WTC11 (cell line): ENCODE measurements at regions not wholly inside any gene's neighbourhood (a gene's known extent, or its start where the extent isn't known, plus 50 kb on each side); places are given as distances from the start of the nearest gene placed in this dataset.

Experiments
- ATAC-seq: fragments of 200-7000 bp; cut with Tn5 transposase; 2 replicates; pipeline ENCODE4 v1.10.0; 2021; ENCODE audit warnings: mild to moderate bottlenecking, moderate library complexity
- CTCF ChIA-PET: fragments of 300-600 bp; sonication (Branson Sonifier 250); formaldehyde crosslinking; loops from one replicate; lab custom pipeline; 2021; ENCODE audit warnings: antibody characterized with exemption; lab: Charles Lee
- POLR2A ChIA-PET: fragments of 350-600 bp; sonication (Branson Sonifier 250); formaldehyde crosslinking; loops from one replicate; lab custom pipeline; 2021; ENCODE audit warnings: antibody characterized with exemption; lab: Charles Lee
- DNase-seq: peaks from one replicate; pipeline ENCODE4 v3.0.0; 2021; ENCODE audit warnings: low spot score
- H3K27ac Mint-ChIP-seq: 2 replicates; pipeline ENCODE4 v1.8.0; 2021; ENCODE audit warnings: mixed read lengths
- H3K27me3 Mint-ChIP-seq: 2 replicates; pipeline ENCODE4 v1.8.0; 2021; ENCODE audit warnings: low read depth, mild to moderate bottlenecking, moderate library complexity, mixed read lengths
- H3K36me3 Mint-ChIP-seq: 2 replicates; pipeline ENCODE4 v1.8.0; 2021; ENCODE audit warnings: mixed read lengths
- H3K4me1 Mint-ChIP-seq: 2 replicates; pipeline ENCODE4 v1.8.0; 2022; ENCODE audit warnings: mixed read lengths
- H3K4me3 Mint-ChIP-seq: 2 replicates; pipeline ENCODE4 v1.8.0; 2021; ENCODE audit warnings: mild to moderate bottlenecking, moderate library complexity, mixed read lengths
- H3K9me3 Mint-ChIP-seq: 2 replicates; pipeline ENCODE4 v1.8.0; 2021; ENCODE audit warnings: mixed read lengths
- ETV6 ChIP-seq: sonication (generic); formaldehyde crosslinking; IDR thresholded peaks from 2 replicates; pipeline ENCODE4 v1.8.1; 2022; ENCODE audit warnings: mild to moderate bottlenecking, missing genetic modification reagents
- HMGA2 ChIP-seq: fragments of 250-450 bp; sonication (Bioruptor Pico); IDR thresholded peaks from 2 replicates; pipeline ENCODE4 v1.4.0; 2021; ENCODE audit warnings: mild to moderate bottlenecking, moderate library complexity
- IRF2 ChIP-seq: sonication (generic); formaldehyde crosslinking; IDR thresholded peaks from 2 replicates; pipeline ENCODE4 v1.8.0; 2022; ENCODE audit warnings: low read depth, missing genetic modification reagents, borderline replicate concordance
- OVOL2 ChIP-seq: fragments of 250-450 bp; sonication (Bioruptor Pico); IDR thresholded peaks from 2 replicates; pipeline ENCODE4 v1.9.0; 2021; ENCODE audit warnings: mild to moderate bottlenecking, borderline replicate concordance
- SP1 ChIP-seq: sonication (generic); formaldehyde crosslinking; conservative IDR thresholded peaks from 2 replicates; pipeline ENCODE4 v1.8.1; 2022; ENCODE audit warnings: missing genetic modification reagents
- TCF7 ChIP-seq: sonication (generic); formaldehyde crosslinking; IDR thresholded peaks from 2 replicates; pipeline ENCODE4 v1.8.0; 2022; ENCODE audit warnings: mild to moderate bottlenecking, low read depth, missing genetic modification reagents, moderate library complexity
- ZNF138 ChIP-seq: sonication (generic); formaldehyde crosslinking; conservative IDR thresholded peaks from 2 replicates; pipeline ENCODE4 v1.8.1; 2022; ENCODE audit warnings: mild to moderate bottlenecking, moderate library complexity, missing genetic modification reagents
- ZNF263 ChIP-seq: sonication (generic); formaldehyde crosslinking; IDR thresholded peaks from 2 replicates; pipeline ENCODE4 v1.8.1; 2022; ENCODE audit warnings: low read depth, mild to moderate bottlenecking, moderate library complexity, missing genetic modification reagents
- ZNF423 ChIP-seq: fragments of 250-450 bp; sonication (Bioruptor Pico); IDR thresholded peaks from 2 replicates; pipeline ENCODE4 v2.1.2; 2022; ENCODE audit warnings: mild to moderate bottlenecking, moderate library complexity
- ZNF671 ChIP-seq: fragments of 250-450 bp; sonication (Bioruptor Pico); IDR thresholded peaks from 2 replicates; pipeline ENCODE4 v1.8.0; 2021; ENCODE audit warnings: mild to moderate bottlenecking
- TF ChIP-seq, protein P1 (sequence below): sonication (generic); formaldehyde crosslinking; IDR thresholded peaks from 2 replicates; pipeline ENCODE4 v1.8.1; 2022; ENCODE audit warnings: mild to moderate bottlenecking, missing genetic modification reagents, moderate library complexity, borderline replicate concordance
- TF ChIP-seq, protein P2 (sequence below): fragments of 250-450 bp; sonication (Bioruptor Pico); IDR thresholded peaks from 2 replicates; pipeline ENCODE4 v1.9.0; 2021; ENCODE audit warnings: mild to moderate bottlenecking
- TF ChIP-seq, protein P3 (sequence below): fragments of 250-450 bp; sonication (Bioruptor Pico); IDR thresholded peaks from 2 replicates; pipeline ENCODE4 v2.1.2; 2022; ENCODE audit warnings: mild to moderate bottlenecking, moderate library complexity
- TF ChIP-seq, protein P4 (sequence below): sonication (generic); formaldehyde crosslinking; IDR thresholded peaks from 2 replicates; pipeline ENCODE4 v1.8.1; 2023; ENCODE audit warnings: mild to moderate bottlenecking, missing genetic modification reagents, borderline replicate concordance
- TF ChIP-seq, protein P5 (sequence below): sonication (generic); formaldehyde crosslinking; IDR thresholded peaks from 2 replicates; pipeline ENCODE4 v1.8.1; 2023; ENCODE audit warnings: mild to moderate bottlenecking, moderate library complexity, missing genetic modification reagents
- TF ChIP-seq, protein P6 (sequence below): sonication (generic); formaldehyde crosslinking; IDR thresholded peaks from 2 replicates; pipeline ENCODE4 v1.8.0; 2022; ENCODE audit warnings: mild to moderate bottlenecking, missing genetic modification reagents
- TF ChIP-seq, protein P7 (sequence below): sonication (generic); formaldehyde crosslinking; IDR thresholded peaks from 2 replicates; pipeline ENCODE4 v1.8.0; 2023; ENCODE audit warnings: missing genetic modification reagents
- TF ChIP-seq, protein P8 (sequence below): sonication (generic); formaldehyde crosslinking; IDR thresholded peaks from 2 replicates; pipeline ENCODE4 v1.8.1; 2022; ENCODE audit warnings: missing genetic modification reagents, borderline replicate concordance

DNA sequence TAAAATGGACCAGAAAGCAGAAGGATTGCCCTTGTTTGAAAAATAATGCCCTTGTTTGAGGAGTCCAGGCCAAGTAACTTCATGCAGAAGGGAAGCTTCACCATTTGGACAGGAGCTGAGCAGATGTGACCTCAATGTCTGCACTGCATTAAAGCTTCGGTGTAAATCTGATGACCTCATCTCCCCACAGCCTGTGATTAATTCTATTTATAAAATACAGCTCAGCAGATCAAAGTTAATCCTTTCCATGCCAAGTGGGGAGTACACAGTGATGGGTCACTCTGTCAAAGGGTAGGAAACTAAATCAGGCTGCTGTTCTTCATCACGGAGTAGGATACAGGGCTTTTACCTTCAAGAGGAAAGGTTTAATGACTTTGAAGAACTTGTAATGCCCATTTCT, 533.7 kb downstream of the RPS29 start:
- ATAC-seq (no peak), DNase-seq (no peak)
- Mint-ChIP-seq H3K4me3 (no peak overlapping the region), H3K4me1 (no peaks in the 10 kb centered on the region), H3K9me3 (peaks cover 43% of the 10 kb centered on the region), H3K36me3 (peaks cover 2% of the 10 kb centered on the region; the same call in 1 of the 2 replicates), H3K27ac (no peak overlapping the region), H3K27me3 (no peaks in the 10 kb centered on the region; the same call in 1 of the 2 replicates)
- ChIA-PET POLR2A (no interaction called here), CTCF (no interaction called here)
- TF ChIP-seq IRF2 (no peak), SP1 (CRISPR knock-in tag) (no peak), HMGA2 (CRISPR knock-in tag) (no peak), ZNF138 (no peak), TCF7 (no peak), ZNF671 (CRISPR knock-in tag) (no peak)
- TF ChIP-seq, protein P1, sequence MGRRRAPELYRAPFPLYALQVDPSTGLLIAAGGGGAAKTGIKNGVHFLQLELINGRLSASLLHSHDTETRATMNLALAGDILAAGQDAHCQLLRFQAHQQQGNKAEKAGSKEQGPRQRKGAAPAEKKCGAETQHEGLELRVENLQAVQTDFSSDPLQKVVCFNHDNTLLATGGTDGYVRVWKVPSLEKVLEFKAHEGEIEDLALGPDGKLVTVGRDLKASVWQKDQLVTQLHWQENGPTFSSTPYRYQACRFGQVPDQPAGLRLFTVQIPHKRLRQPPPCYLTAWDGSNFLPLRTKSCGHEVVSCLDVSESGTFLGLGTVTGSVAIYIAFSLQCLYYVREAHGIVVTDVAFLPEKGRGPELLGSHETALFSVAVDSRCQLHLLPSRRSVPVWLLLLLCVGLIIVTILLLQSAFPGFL (CRISPR knock-in tag), result no peak
- TF ChIP-seq, protein P2, sequence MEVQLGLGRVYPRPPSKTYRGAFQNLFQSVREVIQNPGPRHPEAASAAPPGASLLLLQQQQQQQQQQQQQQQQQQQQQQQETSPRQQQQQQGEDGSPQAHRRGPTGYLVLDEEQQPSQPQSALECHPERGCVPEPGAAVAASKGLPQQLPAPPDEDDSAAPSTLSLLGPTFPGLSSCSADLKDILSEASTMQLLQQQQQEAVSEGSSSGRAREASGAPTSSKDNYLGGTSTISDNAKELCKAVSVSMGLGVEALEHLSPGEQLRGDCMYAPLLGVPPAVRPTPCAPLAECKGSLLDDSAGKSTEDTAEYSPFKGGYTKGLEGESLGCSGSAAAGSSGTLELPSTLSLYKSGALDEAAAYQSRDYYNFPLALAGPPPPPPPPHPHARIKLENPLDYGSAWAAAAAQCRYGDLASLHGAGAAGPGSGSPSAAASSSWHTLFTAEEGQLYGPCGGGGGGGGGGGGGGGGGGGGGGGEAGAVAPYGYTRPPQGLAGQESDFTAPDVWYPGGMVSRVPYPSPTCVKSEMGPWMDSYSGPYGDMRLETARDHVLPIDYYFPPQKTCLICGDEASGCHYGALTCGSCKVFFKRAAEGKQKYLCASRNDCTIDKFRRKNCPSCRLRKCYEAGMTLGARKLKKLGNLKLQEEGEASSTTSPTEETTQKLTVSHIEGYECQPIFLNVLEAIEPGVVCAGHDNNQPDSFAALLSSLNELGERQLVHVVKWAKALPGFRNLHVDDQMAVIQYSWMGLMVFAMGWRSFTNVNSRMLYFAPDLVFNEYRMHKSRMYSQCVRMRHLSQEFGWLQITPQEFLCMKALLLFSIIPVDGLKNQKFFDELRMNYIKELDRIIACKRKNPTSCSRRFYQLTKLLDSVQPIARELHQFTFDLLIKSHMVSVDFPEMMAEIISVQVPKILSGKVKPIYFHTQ (CRISPR knock-in tag), result no peak
- TF ChIP-seq, protein P3, sequence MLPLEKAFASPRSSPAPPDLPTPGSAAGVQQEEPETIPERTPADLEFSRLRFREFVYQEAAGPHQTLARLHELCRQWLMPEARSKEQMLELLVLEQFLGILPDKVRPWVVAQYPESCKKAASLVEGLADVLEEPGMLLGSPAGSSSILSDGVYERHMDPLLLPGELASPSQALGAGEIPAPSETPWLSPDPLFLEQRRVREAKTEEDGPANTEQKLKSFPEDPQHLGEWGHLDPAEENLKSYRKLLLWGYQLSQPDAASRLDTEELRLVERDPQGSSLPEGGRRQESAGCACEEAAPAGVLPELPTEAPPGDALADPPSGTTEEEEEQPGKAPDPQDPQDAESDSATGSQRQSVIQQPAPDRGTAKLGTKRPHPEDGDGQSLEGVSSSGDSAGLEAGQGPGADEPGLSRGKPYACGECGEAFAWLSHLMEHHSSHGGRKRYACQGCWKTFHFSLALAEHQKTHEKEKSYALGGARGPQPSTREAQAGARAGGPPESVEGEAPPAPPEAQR, result no peak
- TF ChIP-seq, protein P4, sequence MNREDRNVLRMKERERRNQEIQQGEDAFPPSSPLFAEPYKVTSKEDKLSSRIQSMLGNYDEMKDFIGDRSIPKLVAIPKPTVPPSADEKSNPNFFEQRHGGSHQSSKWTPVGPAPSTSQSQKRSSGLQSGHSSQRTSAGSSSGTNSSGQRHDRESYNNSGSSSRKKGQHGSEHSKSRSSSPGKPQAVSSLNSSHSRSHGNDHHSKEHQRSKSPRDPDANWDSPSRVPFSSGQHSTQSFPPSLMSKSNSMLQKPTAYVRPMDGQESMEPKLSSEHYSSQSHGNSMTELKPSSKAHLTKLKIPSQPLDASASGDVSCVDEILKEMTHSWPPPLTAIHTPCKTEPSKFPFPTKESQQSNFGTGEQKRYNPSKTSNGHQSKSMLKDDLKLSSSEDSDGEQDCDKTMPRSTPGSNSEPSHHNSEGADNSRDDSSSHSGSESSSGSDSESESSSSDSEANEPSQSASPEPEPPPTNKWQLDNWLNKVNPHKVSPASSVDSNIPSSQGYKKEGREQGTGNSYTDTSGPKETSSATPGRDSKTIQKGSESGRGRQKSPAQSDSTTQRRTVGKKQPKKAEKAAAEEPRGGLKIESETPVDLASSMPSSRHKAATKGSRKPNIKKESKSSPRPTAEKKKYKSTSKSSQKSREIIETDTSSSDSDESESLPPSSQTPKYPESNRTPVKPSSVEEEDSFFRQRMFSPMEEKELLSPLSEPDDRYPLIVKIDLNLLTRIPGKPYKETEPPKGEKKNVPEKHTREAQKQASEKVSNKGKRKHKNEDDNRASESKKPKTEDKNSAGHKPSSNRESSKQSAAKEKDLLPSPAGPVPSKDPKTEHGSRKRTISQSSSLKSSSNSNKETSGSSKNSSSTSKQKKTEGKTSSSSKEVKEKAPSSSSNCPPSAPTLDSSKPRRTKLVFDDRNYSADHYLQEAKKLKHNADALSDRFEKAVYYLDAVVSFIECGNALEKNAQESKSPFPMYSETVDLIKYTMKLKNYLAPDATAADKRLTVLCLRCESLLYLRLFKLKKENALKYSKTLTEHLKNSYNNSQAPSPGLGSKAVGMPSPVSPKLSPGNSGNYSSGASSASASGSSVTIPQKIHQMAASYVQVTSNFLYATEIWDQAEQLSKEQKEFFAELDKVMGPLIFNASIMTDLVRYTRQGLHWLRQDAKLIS, result no peak
- TF ChIP-seq, protein P5, sequence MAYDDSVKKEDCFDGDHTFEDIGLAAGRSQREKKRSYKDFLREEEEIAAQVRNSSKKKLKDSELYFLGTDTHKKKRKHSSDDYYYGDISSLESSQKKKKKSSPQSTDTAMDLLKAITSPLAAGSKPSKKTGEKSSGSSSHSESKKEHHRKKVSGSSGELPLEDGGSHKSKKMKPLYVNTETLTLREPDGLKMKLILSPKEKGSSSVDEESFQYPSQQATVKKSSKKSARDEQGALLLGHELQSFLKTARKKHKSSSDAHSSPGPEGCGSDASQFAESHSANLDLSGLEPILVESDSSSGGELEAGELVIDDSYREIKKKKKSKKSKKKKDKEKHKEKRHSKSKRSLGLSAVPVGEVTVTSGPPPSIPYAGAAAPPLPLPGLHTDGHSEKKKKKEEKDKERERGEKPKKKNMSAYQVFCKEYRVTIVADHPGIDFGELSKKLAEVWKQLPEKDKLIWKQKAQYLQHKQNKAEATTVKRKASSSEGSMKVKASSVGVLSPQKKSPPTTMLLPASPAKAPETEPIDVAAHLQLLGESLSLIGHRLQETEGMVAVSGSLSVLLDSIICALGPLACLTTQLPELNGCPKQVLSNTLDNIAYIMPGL, result no peak
- TF ChIP-seq, protein P6, sequence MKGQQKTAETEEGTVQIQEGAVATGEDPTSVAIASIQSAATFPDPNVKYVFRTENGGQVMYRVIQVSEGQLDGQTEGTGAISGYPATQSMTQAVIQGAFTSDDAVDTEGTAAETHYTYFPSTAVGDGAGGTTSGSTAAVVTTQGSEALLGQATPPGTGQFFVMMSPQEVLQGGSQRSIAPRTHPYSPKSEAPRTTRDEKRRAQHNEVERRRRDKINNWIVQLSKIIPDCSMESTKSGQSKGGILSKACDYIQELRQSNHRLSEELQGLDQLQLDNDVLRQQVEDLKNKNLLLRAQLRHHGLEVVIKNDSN (CRISPR knock-in tag), result no peak

DNA sequence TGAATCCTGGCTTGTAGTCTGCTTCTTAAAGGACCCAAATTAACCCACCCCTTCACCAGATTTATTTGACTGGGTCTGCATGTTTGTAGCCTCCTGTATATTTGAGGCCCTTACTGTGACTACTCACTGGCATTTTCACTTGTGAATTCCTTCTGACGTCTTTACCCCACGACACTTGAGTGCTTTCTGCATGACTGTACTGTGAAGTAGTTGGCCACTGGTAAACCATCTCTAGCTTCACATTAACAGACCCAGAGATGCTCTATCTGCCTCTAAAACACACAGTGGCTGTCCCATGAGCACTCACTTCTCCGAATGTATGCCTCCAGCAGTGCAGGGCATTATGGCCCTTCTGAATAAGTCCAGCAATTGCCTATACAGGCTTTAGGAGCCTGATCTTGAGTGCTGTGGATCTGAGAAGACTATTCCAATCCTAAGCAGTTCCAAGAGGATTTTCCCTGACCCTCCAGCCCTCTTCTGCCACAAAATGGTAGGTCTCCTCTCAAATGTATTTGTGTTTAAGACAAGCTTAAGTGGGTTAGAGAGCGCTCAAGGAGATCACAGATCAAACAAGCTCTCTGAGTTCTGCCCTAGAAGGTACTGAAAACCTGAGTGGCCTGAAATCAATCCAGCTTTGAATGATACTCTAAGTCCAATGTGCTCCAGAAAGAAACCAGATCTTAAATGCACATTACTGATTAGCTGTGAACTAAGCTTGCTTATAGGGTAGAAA, 534.7 kb downstream of the RPS29 start:
- peaks cover 2% of the 10 kb centered on the region; the same call in 1 of the 2 replicates for H3K36me3 Mint-ChIP-seq
- ATAC-seq (no peak), DNase-seq (no peak)
- H3K27me3 Mint-ChIP-seq, result no peaks in the 10 kb centered on the region; the same call in 1 of the 2 replicates
- no peaks in the 10 kb centered on the region for H3K4me1 Mint-ChIP-seq
- no peak overlapping the region for H3K27ac Mint-ChIP-seq
- H3K9me3 Mint-ChIP-seq, result peaks cover 46% of the 10 kb centered on the region
- H3K4me3 Mint-ChIP-seq, result no peak overlapping the region
- CTCF ChIA-PET, result no interaction called here
- POLR2A ChIA-PET, result no interaction called here
- TF ChIP-seq ZNF263 (CRISPR knock-in tag) (no peak), ETV6 (CRISPR knock-in tag) (no peak), ZNF423 (CRISPR knock-in tag) (no peak), OVOL2 (CRISPR knock-in tag) (no peak), ZNF671 (CRISPR knock-in tag) (no peak)
- TF ChIP-seq, protein P7, sequence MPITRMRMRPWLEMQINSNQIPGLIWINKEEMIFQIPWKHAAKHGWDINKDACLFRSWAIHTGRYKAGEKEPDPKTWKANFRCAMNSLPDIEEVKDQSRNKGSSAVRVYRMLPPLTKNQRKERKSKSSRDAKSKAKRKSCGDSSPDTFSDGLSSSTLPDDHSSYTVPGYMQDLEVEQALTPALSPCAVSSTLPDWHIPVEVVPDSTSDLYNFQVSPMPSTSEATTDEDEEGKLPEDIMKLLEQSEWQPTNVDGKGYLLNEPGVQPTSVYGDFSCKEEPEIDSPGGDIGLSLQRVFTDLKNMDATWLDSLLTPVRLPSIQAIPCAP (CRISPR knock-in tag), result no peak
- TF ChIP-seq, protein P8, sequence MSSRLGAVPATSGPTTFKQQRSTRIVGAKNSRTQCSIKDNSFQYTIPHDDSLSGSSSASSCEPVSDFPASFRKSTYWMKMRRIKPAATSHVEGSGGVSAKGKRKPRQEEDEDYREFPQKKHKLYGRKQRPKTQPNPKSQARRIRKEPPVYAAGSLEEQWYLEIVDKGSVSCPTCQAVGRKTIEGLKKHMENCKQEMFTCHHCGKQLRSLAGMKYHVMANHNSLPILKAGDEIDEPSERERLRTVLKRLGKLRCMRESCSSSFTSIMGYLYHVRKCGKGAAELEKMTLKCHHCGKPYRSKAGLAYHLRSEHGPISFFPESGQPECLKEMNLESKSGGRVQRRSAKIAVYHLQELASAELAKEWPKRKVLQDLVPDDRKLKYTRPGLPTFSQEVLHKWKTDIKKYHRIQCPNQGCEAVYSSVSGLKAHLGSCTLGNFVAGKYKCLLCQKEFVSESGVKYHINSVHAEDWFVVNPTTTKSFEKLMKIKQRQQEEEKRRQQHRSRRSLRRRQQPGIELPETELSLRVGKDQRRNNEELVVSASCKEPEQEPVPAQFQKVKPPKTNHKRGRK (CRISPR knock-in tag), result no peak
